ENCODE measurements at regions not wholly inside any gene's neighbourhood (a gene's known extent, or its start where the extent isn't known, plus 50 kb on each side); places are given as distances from the start of the nearest gene placed in this dataset.

GRCh38 chr20:4559106-4559505 is 127.2 kb upstream of the PRNP start:
- DNase-seq (ENCODE audit: low read depth in 2 of 2) = no peak

GRCh38 chr20:4556781-4557180 is 129.5 kb upstream of the PRNP start:
- no peak for DNase-seq (ENCODE audit: low read depth in 2 of 2)

GRCh38 chr20:4555188-4555890 is 130.9 kb upstream of the PRNP start:
- no peak for DNase-seq (ENCODE audit: low read depth in 2 of 2)

GRCh38 chr20:4554346-4554745 is 131.9 kb upstream of the PRNP start:
- DNase-seq (ENCODE audit: low read depth in 2 of 2) = no peak

GRCh38 chr20:4552075-4552640 is 134.1 kb upstream of the PRNP start:
- DNase-seq (ENCODE audit: low read depth in 2 of 2) = no peak

GRCh38 chr20:4550740-4551139 is 135.5 kb upstream of the PRNP start:
- no peak for DNase-seq (ENCODE audit: low read depth in 2 of 2)

- no peak for DNase-seq (ENCODE audit: low read depth in 2 of 2)
These were observed 136.5 kb upstream of the PRNP start for GRCh38 chr20:4549711-4550259.

GRCh38 chr20:4548552-4548951 is 137.7 kb upstream of the PRNP start:
- DNase-seq (ENCODE audit: low read depth in 2 of 2) = no peak

GRCh38 chr20:4546786-4547185 is 139.5 kb upstream of the PRNP start:
- DNase-seq (ENCODE audit: low read depth in 2 of 2) = no peak

- no peak for DNase-seq (ENCODE audit: low read depth in 2 of 2)
These were observed 139.9 kb upstream of the PRNP start for GRCh38 chr20:4546342-4546741.

GRCh38 chr20:4545526-4545925 is 140.7 kb upstream of the PRNP start:
- no peak for DNase-seq (ENCODE audit: low read depth in 2 of 2)

- DNase-seq (ENCODE audit: low read depth in 2 of 2) = no peak
These were observed 141.5 kb upstream of the PRNP start for GRCh38 chr20:4544765-4545164.

GRCh38 chr20:4542270-4542669 is 144.0 kb upstream of the PRNP start:
- DNase-seq (ENCODE audit: low read depth in 2 of 2) = no peak

- DNase-seq (ENCODE audit: low read depth in 2 of 2) = no peak
These were observed 151.9 kb upstream of the PRNP start for GRCh38 chr20:4534315-4534714.

GRCh38 chr20:4533368-4534133 is 152.7 kb upstream of the PRNP start:
- DNase-seq (ENCODE audit: low read depth in 2 of 2) = no peak

GRCh38 chr20:4532772-4533171 is 153.5 kb upstream of the PRNP start:
- no peak for DNase-seq (ENCODE audit: low read depth in 2 of 2)

- no peak for DNase-seq (ENCODE audit: low read depth in 2 of 2)
These were observed 161.5 kb upstream of the PRNP start for GRCh38 chr20:4524792-4525191.

GRCh38 chr20:4524307-4524706 is 161.9 kb upstream of the PRNP start:
- no peak for DNase-seq (ENCODE audit: low read depth in 2 of 2)

GRCh38 chr20:4522310-4522709 is 163.9 kb upstream of the PRNP start:
- no peak for DNase-seq (ENCODE audit: low read depth in 2 of 2)

GRCh38 chr20:4521170-4521968 is 164.9 kb upstream of the PRNP start:
- DNase-seq (ENCODE audit: low read depth in 2 of 2) = no peak

GRCh38 chr20:4519534-4519933 is 166.7 kb upstream of the PRNP start:
- peak in 1 of 2 donors; percentile 12 for DNase-seq (ENCODE audit: low read depth in 2 of 2)

- DNase-seq (ENCODE audit: low read depth in 2 of 2) = no peak
These were observed 169.4 kb upstream of the PRNP start for GRCh38 chr20:4516876-4517275.

Measured in stimulated activated CD4-positive, alpha-beta T cell treated with anti-CD3 and anti-CD28 coated beads, Interleukin-15, amount 100 ng/mL, for 48 hours (primary cell).